Endothelial cell of umbilical vein (primary cell): ENCODE measurements at regions not wholly inside any gene's neighbourhood (a gene's known extent, or its start where the extent isn't known, plus 50 kb on each side); places are given as distances from the start of the nearest gene placed in this dataset.

Experiments
- BruUV-seq: library from RNA; stranded (reverse); fragments of 400-500 nt; replicated peaks from 2 replicates; lab custom pipeline; 2021; lab: Mats Ljungman, UMichigan
- CTCF ChIA-PET: fragments of 300-600, 350-600 bp; sonication (Branson Sonifier 250); formaldehyde crosslinking; loops from one replicate; lab custom pipeline; 2021; ENCODE audit warnings: antibody characterized with exemption, inconsistent platforms; lab: Charles Lee
- POLR2A ChIA-PET: fragments of 300-600, 350-600 bp; sonication (Branson Sonifier 250); formaldehyde crosslinking; loops from one replicate; lab custom pipeline; 2021; ENCODE audit warnings: antibody characterized with exemption, inconsistent platforms; lab: Charles Lee
- DNase-seq: peaks from one replicate; pipeline ENCODE4 v3.0.0-alpha.2; 2011; ENCODE audit warnings: low read depth, low spot score
- FAIRE-seq: peaks from 2 replicates; lab custom pipeline; 2011; peaks lifted over from hg19 to GRCh38; lab: Jason Lieb, UNC
- H2AFZ ChIP-seq: 2 replicates; pipeline ENCODE4 v1.6.0; 2012; ENCODE audit warnings: low read depth, low read length, control low read depth, inconsistent platforms
- H3K27ac ChIP-seq: 2 replicates; pipeline ENCODE4 v1.5.1; 2011; ENCODE audit warnings: low read depth, mild to moderate bottlenecking, control low read depth, low read length, moderate library complexity; ENCODE audit not compliant: insufficient read depth
- H3K27me3 ChIP-seq, 2 experiments: 2 replicates each; pipeline versions ENCODE4 v1.6.0 to v1.6.1; 2011; ENCODE audit warnings: low read length in 2 of 2, mixed read lengths in 1 of 2; ENCODE audit not compliant: control insufficient read depth in 2 of 2, insufficient read depth in 2 of 2
- H3K36me3 ChIP-seq, 2 experiments: 2 replicates in 1 of 2; 3 replicates in 1 of 2; pipeline ENCODE4 v1.5.1; 2011; ENCODE audit warnings: low read length in 2 of 2, mild to moderate bottlenecking in 1 of 2, moderate library complexity in 1 of 2; ENCODE audit not compliant: control insufficient read depth in 2 of 2, insufficient read depth in 2 of 2; ENCODE audit errors: extremely low read depth in 1 of 2
- H3K4me1 ChIP-seq: 3 replicates; pipeline ENCODE4 v1.5.1; 2011; ENCODE audit warnings: mild to moderate bottlenecking, low read length; ENCODE audit not compliant: control insufficient read depth, insufficient read depth; ENCODE audit errors: extremely low read depth
- H3K4me2 ChIP-seq: 2 replicates; pipeline ENCODE4 v1.6.1; 2011; ENCODE audit warnings: low read length, control low read depth, mixed read lengths; ENCODE audit not compliant: insufficient read depth
- H3K4me3 ChIP-seq, 3 experiments: fragments of 200-600 bp in 1 of 3; sonication (generic), shearing (Covaris generic) in 1 of 3; replicated peaks in 1 of 3; 2 replicates each; pipeline ENCODE4 v1.5.1; 2011 to 2016; ENCODE audit warnings: control low read depth in 3 of 3, low read length in 3 of 3, mild to moderate bottlenecking in 2 of 3, inconsistent platforms in 1 of 3, low read depth in 1 of 3, moderate library complexity in 1 of 3; ENCODE audit not compliant: insufficient read depth in 1 of 3
- H3K79me2 ChIP-seq: 2 replicates; pipeline ENCODE4 v1.6.0; 2012; ENCODE audit warnings: low read length, inconsistent platforms; ENCODE audit not compliant: control insufficient read depth, insufficient read depth
- H3K9ac ChIP-seq: replicated peaks from 2 replicates; pipeline ENCODE3; 2011; ENCODE audit warnings: low read length, control low read depth; ENCODE audit not compliant: insufficient read depth; ENCODE audit errors: extremely low read depth
- H3K9me1 ChIP-seq: replicated peaks from 3 replicates; pipeline ENCODE4 v1.6.0; 2011; ENCODE audit warnings: mild to moderate bottlenecking, low read length; ENCODE audit not compliant: control insufficient read depth, insufficient read depth; ENCODE audit errors: extremely low read depth
- H3K9me3 ChIP-seq: replicated peaks from 2 replicates; pipeline ENCODE4 v1.5.1; 2012; ENCODE audit warnings: low read length, inconsistent platforms; ENCODE audit not compliant: control insufficient read depth, insufficient read depth
- H4K20me1 ChIP-seq: replicated peaks from 2 replicates; pipeline ENCODE3; 2011; ENCODE audit warnings: mild to moderate bottlenecking, low read length; ENCODE audit not compliant: control insufficient read depth, insufficient read depth; ENCODE audit errors: extremely low read depth
- CTCF ChIP-seq, 2 donors: IDR thresholded peaks; 1 replicate in 1 of 2; 2 replicates in 1 of 2; pipeline ENCODE4 v1.5.1; 2011; ENCODE audit warnings: low read length in 2 of 2, mild to moderate bottlenecking in 2 of 2, moderate library complexity in 2 of 2, control low read depth in 1 of 2, inconsistent platforms in 1 of 2, low read depth in 1 of 2; ENCODE audit not compliant: insufficient read depth in 1 of 2; ENCODE audit errors: extremely low read depth in 1 of 2
- EZH2 ChIP-seq: IDR thresholded peaks from 2 replicates; pipeline ENCODE4 v1.6.1; 2012; ENCODE audit warnings: borderline replicate concordance, low read depth, mild to moderate bottlenecking, moderate library complexity, low read length, inconsistent platforms; ENCODE audit not compliant: severe bottlenecking
- FOS ChIP-seq: IDR thresholded peaks from 2 replicates; pipeline ENCODE4 v1.6.1; 2011; ENCODE audit warnings: mild to moderate bottlenecking, low read length, moderate library complexity, borderline replicate concordance; ENCODE audit not compliant: insufficient read depth
- GATA2 ChIP-seq: IDR thresholded peaks from 2 replicates; pipeline ENCODE4 v1.7.0; 2011; ENCODE audit warnings: low read depth, mild to moderate bottlenecking, moderate library complexity, mixed read lengths, low read length; ENCODE audit not compliant: insufficient read length, insufficient read depth
- JUN ChIP-seq: IDR thresholded peaks from 2 replicates; pipeline ENCODE4 v1.6.1; 2011; ENCODE audit warnings: borderline replicate concordance, low read depth; ENCODE audit not compliant: insufficient read length, insufficient read depth
- MYC ChIP-seq: IDR thresholded peaks from one replicate; pipeline ENCODE4 v1.6.1; 2011; ENCODE audit warnings: mild to moderate bottlenecking, low read depth, low read length
- POLR2AphosphoS5 ChIP-seq: IDR thresholded peaks from 2 replicates; pipeline ENCODE4 v1.6.1; 2012; ENCODE audit warnings: low read depth, mild to moderate bottlenecking, control low read depth, low read length, moderate library complexity; ENCODE audit not compliant: insufficient read depth
- dilution Hi-C: fragments of 300-500 bp; cut with MboI; formaldehyde crosslinking; loops from one replicate; pipeline ENCODE4 v1.15.0; 2019; ENCODE audit warnings: low sequenced_read_pairs; ENCODE audit not compliant: extremely low pct_ligation_motif_present
- intact Hi-C: fragments of 100-400 bp; cut with micrococcal nuclease; formaldehyde crosslinking; loops from one replicate; pipeline ENCODE4 v1.10.0; 2022

- Histone ChIP-seq H3K9me1 (no peaks in the 10 kb centered on the region), H3K27me3 (peaks cover 0 to 2% of the 10 kb centered on the region in 2 experiments), H3K4me2 (no peak overlapping the region), H2AFZ (no peak overlapping the region), H3K4me3 (no peak overlapping the region), H4K20me1 (no peaks in the 10 kb centered on the region), H3K36me3 (no peaks in the 10 kb centered on the region), H3K4me1 (peaks cover 13% of the 10 kb centered on the region), H3K9me3 (no peaks in the 10 kb centered on the region), H3K9ac (no peak overlapping the region), H3K27ac (no peak overlapping the region), H3K79me2 (no peaks in the 10 kb centered on the region)
- FAIRE-seq (no peak), DNase-seq (no peak)
- dilution Hi-C loops, result no loop called here
- ChIA-PET CTCF (interaction anchor here (7.5 kb wide), 1 partner anchor 19 kb away, joined by 71 read pairs; no protein-coding TSS in a partner anchor), POLR2A (no interaction called here)
- intact Hi-C loops, result no loop called here
- BruUV-seq, result no TSS peak
- no peak for TF ChIP-seq MYC
- TF ChIP-seq CTCF (IDR thresholded peaks at IDR 0.05; ENCODE audit: extremely low read depth in 1 of 2, insufficient read depth in 1 of 2, low read depth in 1 of 2, low read length in 2 of 2), result no peak
Measured at GRCh38 chr1:29685387-29685786, 449.1 kb downstream of the PTPRU start.

- H3K79me2 ChIP-seq, result no peaks in the 10 kb centered on the region
- H2AFZ ChIP-seq, result no peak overlapping the region
- TF ChIP-seq GATA2, result no peak
- TF ChIP-seq FOS, result no peak
- TF ChIP-seq CTCF (IDR thresholded peaks at IDR 0.05; ENCODE audit: extremely low read depth in 1 of 2, insufficient read depth in 1 of 2, low read depth in 1 of 2, low read length in 2 of 2), result no peak
- no peak for TF ChIP-seq POLR2AphosphoS5
- TF ChIP-seq JUN, result no peak
- no peak for TF ChIP-seq EZH2
- no peak overlapping the region for H3K27ac ChIP-seq
- no peaks in the 10 kb centered on the region for H3K9me1 ChIP-seq
- FAIRE-seq (no peak), DNase-seq (no peak)
- ChIA-PET CTCF (interaction anchor here (1.3 to 1.9 kb wide), 2 partner anchors 20 to 109 kb away, joined by 4 to 8 read pairs; no protein-coding TSS in a partner anchor), POLR2A (no interaction called here)
- H3K4me2 ChIP-seq, result no peak overlapping the region
- no TSS peak for BruUV-seq
- no peaks in the 10 kb centered on the region for H3K36me3 ChIP-seq
- dilution Hi-C loops, result no loop called here
- H4K20me1 ChIP-seq, result no peaks in the 10 kb centered on the region
- H3K4me1 ChIP-seq, result peaks cover 12% of the 10 kb centered on the region
- no peak overlapping the region for H3K9ac ChIP-seq
- intact Hi-C loops, result no loop called here
- no peaks in the 10 kb centered on the region for H3K27me3 ChIP-seq
- no peaks in the 10 kb centered on the region for H3K9me3 ChIP-seq
- H3K4me3 ChIP-seq, result no peak overlapping the region
Measured at GRCh38 chr1:29684141-29684540, 447.8 kb downstream of the PTPRU start.
